Breast epithelium (tissue), 4 donors: ENCODE measurements at regions not wholly inside any gene's neighbourhood (a gene's known extent, or its start where the extent isn't known, plus 50 kb on each side); places are given as distances from the start of the nearest gene placed in this dataset.

Experiments
- DNase-seq, 2 donors: peaks; one replicate each; pipeline ENCODE4 v3.0.0-alpha.2; 2019; ENCODE audit warnings: low spot score in 2 of 2
- H3K27ac ChIP-seq, 2 donors: fragments of 200-600 bp; sonication (generic) in 1 of 2; one replicate each; pipeline ENCODE4 v1.5.1; 2016 to 2019; ENCODE audit warnings: mild to moderate bottlenecking in 1 of 2
- H3K27me3 ChIP-seq, 2 donors: fragments of 200-600 bp; sonication (generic) in 1 of 2; one replicate each; pipeline versions ENCODE4 v1.5.1 to v1.6.0; 2017 to 2019; ENCODE audit warnings: control low read depth in 1 of 2, mild to moderate bottlenecking in 1 of 2
- H3K36me3 ChIP-seq: fragments of 200-600 bp; one replicate; pipeline ENCODE4 v1.5.1; 2019
- H3K4me1 ChIP-seq, 2 donors: fragments of 200-600 bp; sonication (generic); one replicate each; pipeline ENCODE4 v1.5.1; 2016 to 2019; ENCODE audit warnings: control low read depth in 1 of 2
- H3K4me3 ChIP-seq, 3 donors: fragments of 200-600 bp; sonication (generic); 1 replicate in 2 of 3; 2 replicates in 1 of 3; pipeline ENCODE4 v1.5.1; 2016 to 2019; ENCODE audit warnings: mild to moderate bottlenecking in 3 of 3, moderate library complexity in 2 of 3
- H3K9me3 ChIP-seq, 2 donors: fragments of 200-600 bp; sonication (generic) in 1 of 2; one replicate each; pipeline ENCODE4 v1.5.1; 2016 to 2019; ENCODE audit warnings: control low read depth in 1 of 2
- POLR2A ChIP-seq: fragments of 450-650 bp; IDR thresholded peaks from one replicate; pipeline ENCODE4 v1.6.1; 2016; ENCODE audit warnings: antibody characterized with exemption, mild to moderate bottlenecking, moderate library complexity
- POLR2AphosphoS5 ChIP-seq, 3 donors: sonication (generic); formaldehyde crosslinking; IDR thresholded peaks; one replicate each; pipeline ENCODE4 v1.6.1; 2017; ENCODE audit warnings: antibody characterized with exemption in 3 of 3
- intact Hi-C: fragments of 100-400 bp; cut with DNase I; formaldehyde crosslinking; loops from one replicate; pipeline ENCODE4 v1.15.1; 2023; ENCODE audit warnings: low total_unique reads
- TF ChIP-seq, protein P1 (sequence below), 3 donors: fragments of 450-650 bp; IDR thresholded peaks; one replicate each; pipeline ENCODE4 v1.5.1; 2016 to 2017; ENCODE audit warnings: antibody characterized with exemption in 3 of 3, mild to moderate bottlenecking in 3 of 3, moderate library complexity in 3 of 3

DNA sequence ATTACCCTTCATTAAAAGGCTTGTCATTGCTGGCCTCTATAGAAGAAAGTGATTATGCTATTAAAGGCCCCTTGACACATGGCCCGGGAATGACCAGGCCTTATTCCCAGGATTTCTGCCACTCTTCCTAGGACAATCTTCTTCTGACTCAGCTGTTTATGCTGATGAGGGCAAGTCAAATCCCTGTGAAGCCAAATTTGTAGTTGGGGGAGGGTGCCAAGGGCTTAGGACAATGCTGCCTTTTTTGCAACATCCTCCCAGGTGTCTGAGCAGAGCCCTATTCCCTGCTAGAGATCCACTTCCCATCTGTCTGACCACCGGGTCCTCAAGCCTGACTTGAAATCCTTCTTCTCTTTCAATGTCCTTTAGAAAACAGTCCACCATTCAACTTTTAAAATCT lies 230.7 kb upstream of the SRRM4 start:
- Histone ChIP-seq H3K4me3 (no peak overlapping the region), H3K27ac (no peak overlapping the region), H3K9me3 (no peaks in the 10 kb centered on the region), H3K4me1 (no peaks in the 10 kb centered on the region), H3K27me3 (peaks cover 0 to 7% of the 10 kb centered on the region in 2 donors), H3K36me3 (no peaks in the 10 kb centered on the region)
- DNase-seq = no peak
- intact Hi-C loops = no loop called here
- TF ChIP-seq, protein P1, sequence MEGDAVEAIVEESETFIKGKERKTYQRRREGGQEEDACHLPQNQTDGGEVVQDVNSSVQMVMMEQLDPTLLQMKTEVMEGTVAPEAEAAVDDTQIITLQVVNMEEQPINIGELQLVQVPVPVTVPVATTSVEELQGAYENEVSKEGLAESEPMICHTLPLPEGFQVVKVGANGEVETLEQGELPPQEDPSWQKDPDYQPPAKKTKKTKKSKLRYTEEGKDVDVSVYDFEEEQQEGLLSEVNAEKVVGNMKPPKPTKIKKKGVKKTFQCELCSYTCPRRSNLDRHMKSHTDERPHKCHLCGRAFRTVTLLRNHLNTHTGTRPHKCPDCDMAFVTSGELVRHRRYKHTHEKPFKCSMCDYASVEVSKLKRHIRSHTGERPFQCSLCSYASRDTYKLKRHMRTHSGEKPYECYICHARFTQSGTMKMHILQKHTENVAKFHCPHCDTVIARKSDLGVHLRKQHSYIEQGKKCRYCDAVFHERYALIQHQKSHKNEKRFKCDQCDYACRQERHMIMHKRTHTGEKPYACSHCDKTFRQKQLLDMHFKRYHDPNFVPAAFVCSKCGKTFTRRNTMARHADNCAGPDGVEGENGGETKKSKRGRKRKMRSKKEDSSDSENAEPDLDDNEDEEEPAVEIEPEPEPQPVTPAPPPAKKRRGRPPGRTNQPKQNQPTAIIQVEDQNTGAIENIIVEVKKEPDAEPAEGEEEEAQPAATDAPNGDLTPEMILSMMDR (IDR thresholded peaks at IDR 0.05) = no peak
- no peak for TF ChIP-seq POLR2AphosphoS5 (IDR thresholded peaks at IDR 0.05)

DNA sequence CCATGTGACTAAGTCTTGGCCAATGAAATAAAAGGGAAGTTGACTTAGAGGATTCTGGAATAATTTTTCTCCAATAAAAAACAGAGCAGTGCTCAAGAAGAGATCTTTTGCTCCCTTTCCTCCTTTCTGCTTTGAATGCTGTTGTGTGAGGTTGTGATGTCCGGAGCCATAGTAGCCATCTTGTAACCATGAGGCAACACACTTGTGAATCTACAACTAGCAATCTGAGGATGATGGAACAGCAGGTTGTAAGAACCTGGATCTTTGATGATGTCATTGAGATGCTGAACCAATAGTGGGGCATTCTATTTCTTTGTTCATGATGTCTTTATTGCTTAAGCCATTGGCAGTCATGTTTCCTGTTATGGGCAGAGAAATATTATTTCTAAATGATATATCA lies 230.0 kb upstream of the SRRM4 start:
- Histone ChIP-seq H3K27me3 (peaks cover 0 to 9% of the 10 kb centered on the region in 2 donors), H3K4me1 (no peaks in the 10 kb centered on the region), H3K9me3 (no peaks in the 10 kb centered on the region), H3K36me3 (no peaks in the 10 kb centered on the region), H3K27ac (no peak overlapping the region), H3K4me3 (no peak overlapping the region)
- no peak for DNase-seq
- TF ChIP-seq POLR2A = no peak
- TF ChIP-seq POLR2AphosphoS5 (IDR thresholded peaks at IDR 0.05) = no peak
- TF ChIP-seq, protein P1 (IDR thresholded peaks at IDR 0.05) = no peak
- intact Hi-C loops = no loop called here

DNA sequence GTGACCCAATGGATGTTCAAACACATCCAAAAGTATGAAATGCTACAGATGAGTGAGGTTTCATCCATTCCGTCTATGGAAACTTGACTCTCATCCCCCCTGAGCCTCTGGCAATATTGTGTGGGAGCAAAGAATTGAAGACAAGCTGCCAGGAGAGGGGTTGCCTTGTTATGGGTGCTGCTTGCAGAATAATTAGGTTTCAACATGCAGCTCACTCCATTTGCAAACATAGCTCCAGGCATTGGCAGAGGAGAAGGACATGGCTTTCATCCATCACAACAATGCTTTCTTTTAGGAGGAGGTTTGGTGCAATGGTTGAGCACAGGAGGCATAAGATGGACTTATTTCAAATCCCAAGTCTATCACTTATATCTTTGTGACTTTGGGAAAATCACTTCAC lies 220.7 kb upstream of the SRRM4 start:
- TF ChIP-seq POLR2AphosphoS5 (IDR thresholded peaks at IDR 0.05) (no peak), POLR2A (no peak)
- TF ChIP-seq, protein P1 (IDR thresholded peaks at IDR 0.05) = no peak
- Histone ChIP-seq H3K27me3 (peaks cover 0 to 6% of the 10 kb centered on the region in 2 donors), H3K27ac (no peak overlapping the region), H3K9me3 (no peaks in the 10 kb centered on the region), H3K4me1 (no peaks in the 10 kb centered on the region), H3K36me3 (no peaks in the 10 kb centered on the region), H3K4me3 (no peak overlapping the region)
- peak in 1 of 2 donors; percentile 53 for DNase-seq
- intact Hi-C loops = no loop called here

DNA sequence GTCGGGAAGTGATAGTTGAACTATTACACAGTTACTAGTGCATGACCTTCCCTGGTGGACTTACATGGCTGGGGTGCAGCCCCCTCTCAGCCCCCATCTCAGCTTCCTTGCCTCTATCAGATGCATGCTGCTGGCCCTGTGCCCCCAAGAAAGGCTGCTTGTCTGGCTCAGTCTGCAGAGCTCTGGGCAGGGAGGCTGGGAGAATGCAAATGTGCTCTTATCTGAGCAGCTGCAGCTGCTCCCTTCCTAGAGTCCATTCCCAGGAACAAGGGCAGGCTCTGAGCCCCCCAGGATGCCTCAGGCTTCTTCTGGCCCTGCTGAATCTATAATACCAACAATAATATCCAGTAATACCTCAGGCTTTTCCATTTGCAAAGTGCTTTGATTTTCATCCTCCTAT lies 218.1 kb upstream of the SRRM4 start:
- H3K36me3 ChIP-seq = no peaks in the 10 kb centered on the region
- no peak overlapping the region for H3K27ac ChIP-seq
- H3K9me3 ChIP-seq = no peaks in the 10 kb centered on the region
- no peak for DNase-seq
- intact Hi-C loops = no loop called here
- H3K4me1 ChIP-seq = no peaks in the 10 kb centered on the region
- H3K27me3 ChIP-seq = no peaks in the 10 kb centered on the region
- TF ChIP-seq POLR2A = no peak
- no peak overlapping the region for H3K4me3 ChIP-seq

DNA sequence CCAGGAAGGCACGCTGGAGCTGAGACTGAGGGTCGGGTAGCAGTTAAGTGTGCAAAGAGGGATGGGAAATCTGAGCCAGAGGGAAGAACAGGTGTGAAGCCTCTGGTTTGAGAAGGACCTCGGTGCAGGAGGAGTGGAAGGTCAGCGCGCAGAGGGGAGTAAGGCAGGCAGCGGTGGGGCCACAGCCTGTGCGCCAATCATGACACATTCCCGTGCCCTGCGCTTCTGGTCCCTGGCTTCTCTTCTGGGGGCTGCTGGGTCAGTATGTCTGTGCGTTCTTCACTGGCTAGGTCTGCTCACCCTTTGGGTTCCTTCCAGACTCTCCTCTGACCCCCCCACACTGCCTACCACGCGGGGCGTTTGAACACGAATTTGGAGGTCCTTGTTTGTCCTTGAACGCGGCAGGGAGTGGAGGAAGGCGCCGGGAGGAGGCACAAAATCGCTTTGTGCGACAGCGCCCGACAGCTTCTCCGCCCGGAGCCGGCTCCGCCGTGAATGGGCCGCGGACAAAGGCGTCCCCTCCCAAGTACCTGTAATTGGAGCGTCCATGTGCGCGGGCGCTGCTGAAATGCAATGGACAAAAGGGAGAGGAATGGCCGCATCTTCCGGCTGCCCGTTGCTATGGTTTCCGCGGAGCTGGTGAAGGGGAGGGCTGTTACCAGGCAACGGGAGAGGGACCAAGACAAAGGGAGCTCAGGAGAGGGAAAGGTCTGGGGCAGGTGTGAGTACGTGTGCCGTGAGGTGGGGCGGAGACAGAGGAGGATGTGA lies 207.2 kb upstream of the SRRM4 start:
- Histone ChIP-seq H3K9me3 (peaks cover 0 to 22% of the 10 kb centered on the region in 2 donors), H3K4me1 (no peaks in the 10 kb centered on the region), H3K27me3 (peaks cover 0 to 46% of the 10 kb centered on the region in 2 donors), H3K36me3 (no peaks in the 10 kb centered on the region), H3K27ac (no peak overlapping the region), H3K4me3 (no peak overlapping the region)
- TF ChIP-seq POLR2A = no peak
- TF ChIP-seq POLR2AphosphoS5 (IDR thresholded peaks at IDR 0.05) = no peak
- TF ChIP-seq, protein P1 (IDR thresholded peaks at IDR 0.05) = no peak
- intact Hi-C loops = no loop called here
- no peak for DNase-seq
